ENCODE measurements at regions not wholly inside any gene's neighbourhood (a gene's known extent, or its start where the extent isn't known, plus 50 kb on each side); places are given as distances from the start of the nearest gene placed in this dataset.

DNA sequence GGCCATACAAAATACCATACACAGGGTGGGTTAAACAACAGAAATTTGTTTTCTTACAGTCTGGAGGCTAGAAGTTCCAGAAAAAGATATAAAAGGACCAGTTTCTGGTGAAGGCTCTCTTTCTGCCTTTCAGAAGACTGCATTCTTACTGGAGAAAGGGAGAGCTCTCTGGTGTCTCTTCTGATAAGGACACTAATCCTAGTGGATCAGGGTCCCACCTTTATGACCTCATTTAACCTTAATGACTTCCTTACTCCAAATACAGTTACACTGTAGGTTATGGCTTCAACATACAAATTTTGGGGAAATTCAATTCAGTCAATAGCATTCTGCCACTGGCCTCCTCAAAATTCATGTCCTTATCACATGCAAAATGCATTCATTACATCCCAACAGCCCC lies 351.9 kb upstream of the POU5F2 start:
- TF ChIP-seq, protein P1, sequence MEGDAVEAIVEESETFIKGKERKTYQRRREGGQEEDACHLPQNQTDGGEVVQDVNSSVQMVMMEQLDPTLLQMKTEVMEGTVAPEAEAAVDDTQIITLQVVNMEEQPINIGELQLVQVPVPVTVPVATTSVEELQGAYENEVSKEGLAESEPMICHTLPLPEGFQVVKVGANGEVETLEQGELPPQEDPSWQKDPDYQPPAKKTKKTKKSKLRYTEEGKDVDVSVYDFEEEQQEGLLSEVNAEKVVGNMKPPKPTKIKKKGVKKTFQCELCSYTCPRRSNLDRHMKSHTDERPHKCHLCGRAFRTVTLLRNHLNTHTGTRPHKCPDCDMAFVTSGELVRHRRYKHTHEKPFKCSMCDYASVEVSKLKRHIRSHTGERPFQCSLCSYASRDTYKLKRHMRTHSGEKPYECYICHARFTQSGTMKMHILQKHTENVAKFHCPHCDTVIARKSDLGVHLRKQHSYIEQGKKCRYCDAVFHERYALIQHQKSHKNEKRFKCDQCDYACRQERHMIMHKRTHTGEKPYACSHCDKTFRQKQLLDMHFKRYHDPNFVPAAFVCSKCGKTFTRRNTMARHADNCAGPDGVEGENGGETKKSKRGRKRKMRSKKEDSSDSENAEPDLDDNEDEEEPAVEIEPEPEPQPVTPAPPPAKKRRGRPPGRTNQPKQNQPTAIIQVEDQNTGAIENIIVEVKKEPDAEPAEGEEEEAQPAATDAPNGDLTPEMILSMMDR (conservative IDR thresholded peaks at IDR 0.05; ENCODE audit: low read length): no peak
- no peak for TF ChIP-seq EZH2phosphoT487 (IDR thresholded peaks at IDR 0.05; ENCODE audit: borderline replicate concordance, low read depth, low read length)
